Amniotic stem cell (primary cell): ENCODE measurements at regions not wholly inside any gene's neighbourhood (a gene's known extent, or its start where the extent isn't known, plus 50 kb on each side); places are given as distances from the start of the nearest gene placed in this dataset.
"Not testable (repeated sequence)": the region's sequence is repeated elsewhere in the genome, so short reads cannot be mapped to it uniquely, and the experiment has no call there.

Experiments used
- DNase-seq: peaks from one replicate; lab custom pipeline; 2025; lab: John Stamatoyannopoulos, UW

DNA sequence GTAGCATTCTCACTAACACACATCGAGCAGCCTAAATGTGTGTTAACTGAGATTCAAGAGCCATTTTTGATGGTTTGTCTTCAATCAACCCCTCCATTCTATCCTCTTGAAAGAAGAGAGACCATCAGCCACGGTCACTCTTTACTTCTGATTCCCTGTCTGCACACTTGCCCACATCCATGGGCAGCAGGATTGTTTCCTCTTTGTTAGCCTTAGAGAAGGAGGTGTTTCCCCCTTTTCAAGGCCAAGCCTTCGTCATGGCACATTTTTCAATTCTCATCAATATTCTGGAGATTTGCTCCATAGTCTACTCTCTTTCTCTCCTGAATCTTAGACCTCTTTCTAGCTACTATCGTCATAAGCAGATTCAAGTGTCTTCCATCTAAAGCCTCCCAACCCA lies 522.4 kb upstream of the NAALADL2 start:
- no peak for DNase-seq

DNA sequence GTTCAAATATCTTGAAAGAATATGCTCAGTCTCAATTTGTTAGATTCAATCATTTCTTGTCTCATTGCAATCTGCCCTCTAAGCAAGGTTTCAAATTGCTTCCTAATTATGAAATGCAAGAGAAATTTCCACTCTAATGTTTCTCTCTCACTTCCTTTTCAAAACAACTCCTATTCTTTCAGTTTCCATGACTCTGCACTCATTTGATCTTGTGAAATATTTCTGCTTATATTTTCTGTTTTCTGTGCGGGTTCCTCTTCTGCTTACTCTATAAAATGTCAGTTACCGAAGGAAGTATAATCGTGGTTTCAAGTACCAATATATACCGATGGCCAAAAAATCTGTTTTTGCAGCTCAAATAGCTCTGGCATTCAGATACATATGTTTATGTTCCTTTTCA lies 521.9 kb upstream of the NAALADL2 start:
- DNase-seq = no peak

DNA sequence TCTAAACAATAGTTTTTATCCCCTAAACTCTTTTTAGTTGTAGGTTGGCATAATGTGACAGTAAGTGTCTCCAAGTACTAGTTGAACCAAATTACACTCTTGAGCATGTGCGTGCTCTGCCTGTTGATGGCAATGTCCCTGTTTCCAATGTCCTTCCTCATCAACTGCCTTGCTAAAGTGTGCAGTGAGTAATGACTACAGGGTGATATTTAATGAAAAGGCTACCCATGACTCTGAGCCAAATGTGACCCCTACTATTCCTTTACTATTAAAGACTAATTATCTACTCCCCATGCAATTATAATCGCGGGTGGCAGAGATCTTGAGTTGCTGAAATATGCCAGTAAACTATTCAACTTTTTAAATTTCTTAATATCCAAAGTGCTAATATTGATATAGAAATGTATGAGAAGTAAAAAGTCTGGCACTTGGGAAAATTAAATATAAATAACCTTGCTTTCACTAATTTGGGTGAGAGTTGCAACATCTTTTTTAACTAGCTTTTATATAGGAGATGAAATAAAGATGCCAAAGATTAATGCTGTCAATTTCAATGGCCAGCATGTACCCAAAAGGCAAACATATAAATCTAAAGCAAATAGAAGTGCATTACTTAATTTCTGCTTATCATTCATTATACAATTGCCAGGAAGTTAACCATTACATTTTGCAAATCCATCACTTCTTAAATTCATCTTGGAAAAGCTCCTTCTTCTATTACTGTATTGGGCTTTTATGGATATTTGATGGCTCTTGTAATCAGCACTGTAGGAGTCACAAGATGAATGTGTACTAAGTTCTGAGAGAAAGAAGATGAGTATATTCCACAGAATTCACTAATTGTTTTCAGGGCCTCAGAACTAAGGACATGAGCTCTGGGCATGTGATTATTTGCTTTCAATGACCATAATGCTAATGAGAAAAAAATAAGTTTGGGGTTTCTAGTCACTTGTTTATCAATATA lies 518.2 kb upstream of the NAALADL2 start:
- DNase-seq = no peak

DNA sequence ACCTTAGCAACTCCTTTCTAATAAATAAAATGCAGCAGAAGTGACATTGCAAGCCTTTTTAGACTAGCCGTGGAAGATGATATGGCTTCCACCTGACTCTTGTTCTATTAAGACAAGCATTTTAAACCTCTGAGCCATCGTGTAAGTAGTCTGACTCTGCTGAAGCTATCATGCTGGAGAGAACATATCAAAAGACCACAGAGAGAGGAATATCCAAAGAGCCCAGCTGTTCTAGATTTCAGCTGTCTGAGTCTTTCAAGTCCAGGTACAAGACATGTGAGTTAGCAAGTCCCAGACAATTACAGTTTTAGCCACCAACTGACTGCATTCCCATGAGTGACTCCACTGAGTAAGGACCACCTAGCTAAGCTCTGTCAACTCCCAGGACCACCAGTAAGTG lies 517.0 kb upstream of the NAALADL2 start:
- no peak for DNase-seq

DNA sequence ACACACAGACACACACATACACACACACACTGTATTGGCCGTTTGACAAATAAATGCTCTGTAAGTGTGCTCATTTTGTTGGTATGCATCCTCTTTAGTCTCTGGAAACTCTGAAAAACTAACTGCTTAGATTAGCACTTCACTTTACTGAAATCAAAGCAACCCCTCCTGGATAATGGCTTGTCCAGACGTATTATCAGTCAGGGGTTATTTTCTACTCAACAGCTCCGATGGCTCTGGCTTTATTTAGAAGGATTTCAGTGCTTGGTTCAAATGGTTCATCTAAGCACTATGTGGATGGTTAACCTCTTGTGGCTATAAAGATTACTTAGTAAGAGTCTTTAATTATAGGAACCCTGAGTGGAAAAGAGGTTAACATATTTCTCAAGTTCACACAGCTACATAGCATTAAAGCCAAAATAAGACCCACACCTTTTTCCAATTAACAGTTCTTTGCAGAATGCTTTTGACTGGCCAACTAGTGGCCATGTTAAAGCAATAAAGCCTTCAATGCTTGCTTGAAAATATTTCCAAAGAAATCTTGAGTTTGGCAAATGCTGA lies 516.1 kb upstream of the NAALADL2 start:
- DNase-seq = no peak

DNA sequence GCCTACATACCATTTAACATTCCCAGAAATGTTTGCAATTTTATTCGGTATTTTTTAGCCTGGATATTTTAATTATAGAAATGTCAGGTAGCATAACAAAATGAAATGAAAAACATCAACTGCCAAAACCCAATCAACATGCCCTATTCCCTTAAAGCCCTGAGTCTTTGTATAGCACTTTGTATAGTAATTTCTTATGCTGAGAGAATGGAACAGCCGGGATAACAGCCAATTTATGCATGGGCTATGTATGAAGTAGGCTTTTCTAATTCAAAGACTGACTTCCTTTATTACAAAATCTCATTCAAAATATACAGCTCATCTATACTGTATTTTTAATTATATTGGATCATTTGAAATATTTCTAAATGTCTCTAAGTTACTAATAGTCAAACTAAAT lies 513.0 kb upstream of the NAALADL2 start:
- no peak for DNase-seq

DNA sequence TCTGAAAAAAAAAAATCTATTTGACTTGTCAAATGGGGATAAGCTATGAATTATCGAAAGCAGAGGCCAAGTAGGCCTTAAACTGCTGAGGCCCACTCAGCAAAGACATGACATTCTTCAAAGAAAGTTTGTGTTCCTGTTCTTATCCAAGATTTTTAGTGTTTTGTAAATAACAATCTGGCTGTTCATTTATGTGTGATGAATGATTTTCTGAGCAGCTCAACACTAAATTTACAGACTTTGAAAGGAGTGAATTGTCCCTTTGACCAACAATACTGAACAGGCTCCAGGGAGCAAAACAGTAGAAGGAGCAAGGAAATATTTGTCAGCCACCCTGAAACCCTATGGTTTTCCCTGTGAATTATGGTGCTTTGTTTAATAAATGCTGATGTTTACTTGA lies 512.6 kb upstream of the NAALADL2 start:
- no peak for DNase-seq

DNA sequence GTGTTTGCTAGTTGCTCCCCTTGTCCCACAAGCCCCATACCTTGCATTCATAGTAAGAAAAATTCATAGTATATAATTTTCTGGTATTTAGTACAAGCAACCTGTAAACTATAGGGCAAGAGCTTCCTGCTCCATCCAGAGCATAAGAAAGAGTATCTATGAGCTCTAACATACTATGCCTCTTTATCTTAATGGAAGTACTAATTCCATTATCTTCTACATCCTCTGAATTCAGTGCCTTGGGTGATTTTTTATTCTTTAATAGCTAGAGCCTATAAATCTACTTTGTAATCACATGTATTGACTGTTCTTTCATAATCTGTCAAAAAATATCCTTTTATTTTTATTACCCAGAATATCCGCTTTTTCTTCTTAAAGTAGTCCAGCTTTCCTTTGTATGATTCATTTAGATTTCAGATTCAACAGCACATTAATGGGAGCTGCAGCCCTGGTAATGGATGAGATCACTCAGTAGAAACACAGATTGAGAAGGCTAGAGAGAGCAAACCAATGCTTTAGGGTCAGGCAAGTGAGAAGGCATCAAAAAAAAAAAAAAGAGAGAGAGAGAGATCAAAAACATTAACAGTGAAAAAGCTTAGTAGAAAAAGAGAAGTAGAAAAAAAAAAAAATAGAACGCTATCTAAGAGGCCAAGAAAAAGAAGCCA lies 511.5 kb upstream of the NAALADL2 start:
- no peak for DNase-seq

DNA sequence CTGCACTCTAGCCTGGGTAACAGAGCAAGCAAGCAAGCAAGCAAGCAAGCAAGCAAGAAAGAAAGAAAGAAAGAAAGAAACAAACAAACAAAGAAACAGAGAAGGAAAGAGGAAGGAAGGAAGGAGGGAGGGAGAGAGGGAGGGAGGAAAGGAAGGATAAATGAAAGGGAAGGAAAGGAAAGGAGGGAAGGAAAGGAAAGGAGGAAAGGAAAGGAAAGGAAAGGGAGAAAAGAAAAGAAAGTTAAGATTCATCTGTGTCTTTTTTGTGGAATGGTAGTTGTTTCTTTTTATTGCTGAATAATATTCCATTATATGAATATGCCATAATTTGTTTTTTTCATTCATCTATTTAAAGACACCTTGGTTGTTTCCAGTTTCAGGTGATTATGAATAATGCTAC lies 506.9 kb upstream of the NAALADL2 start:
- no peak for DNase-seq

DNA sequence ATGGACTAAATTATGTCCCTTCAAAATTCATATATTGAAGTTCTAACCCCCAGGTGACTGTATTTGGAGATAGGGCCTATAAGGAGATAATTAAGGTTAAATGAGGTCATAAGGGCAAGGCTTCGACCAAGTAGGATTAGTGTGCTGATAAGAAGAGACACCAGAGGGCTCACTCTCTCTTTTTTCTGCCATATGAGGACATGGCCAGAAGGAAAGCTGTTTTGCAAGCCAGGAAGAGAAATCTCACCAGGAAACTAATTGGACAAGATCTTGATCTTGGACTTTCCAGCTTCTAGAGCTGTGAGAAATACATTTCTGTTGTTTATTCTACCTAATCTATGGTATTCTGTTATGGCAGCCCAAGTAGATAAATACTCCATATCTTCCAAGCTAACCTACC lies 503.6 kb upstream of the NAALADL2 start:
- DNase-seq = no peak

DNA sequence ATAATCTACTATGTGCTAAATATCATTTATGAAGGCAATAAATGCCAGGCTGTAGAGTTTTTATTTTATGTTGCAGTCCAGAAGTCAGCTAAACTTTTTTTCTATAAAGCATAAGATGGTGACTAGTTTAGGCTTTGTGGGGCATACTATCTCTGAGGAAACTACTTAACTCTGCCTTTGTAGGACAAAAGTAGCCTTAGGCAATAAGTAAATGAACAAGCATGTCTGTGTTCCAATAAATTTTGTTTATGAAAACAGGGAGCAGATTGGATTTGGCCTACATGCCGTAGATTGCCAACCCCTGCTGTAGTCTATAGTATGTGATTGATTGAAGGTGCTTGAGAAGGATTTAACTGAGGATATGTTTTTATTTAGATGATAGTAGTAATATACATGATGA lies 502.5 kb upstream of the NAALADL2 start:
- no peak for DNase-seq

DNA sequence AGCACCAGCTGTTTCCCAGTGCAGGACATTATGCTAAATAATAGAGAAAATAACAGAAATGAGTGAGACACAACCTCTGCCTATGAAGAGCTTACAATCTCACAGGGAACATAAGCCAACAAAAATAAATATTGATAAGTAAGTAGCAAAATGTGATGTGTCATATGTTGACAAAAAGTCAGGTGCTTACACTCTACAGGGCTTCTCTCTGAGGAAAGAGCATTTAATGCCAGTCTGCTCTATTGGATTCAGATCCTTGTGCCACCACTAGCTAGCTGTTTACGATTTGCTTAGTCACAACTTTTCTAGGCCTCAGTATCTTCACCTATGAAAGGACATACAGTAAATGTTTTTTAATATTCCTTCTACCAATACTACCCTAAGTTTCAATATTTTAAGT lies 500.9 kb upstream of the NAALADL2 start:
- DNase-seq = no peak

DNA sequence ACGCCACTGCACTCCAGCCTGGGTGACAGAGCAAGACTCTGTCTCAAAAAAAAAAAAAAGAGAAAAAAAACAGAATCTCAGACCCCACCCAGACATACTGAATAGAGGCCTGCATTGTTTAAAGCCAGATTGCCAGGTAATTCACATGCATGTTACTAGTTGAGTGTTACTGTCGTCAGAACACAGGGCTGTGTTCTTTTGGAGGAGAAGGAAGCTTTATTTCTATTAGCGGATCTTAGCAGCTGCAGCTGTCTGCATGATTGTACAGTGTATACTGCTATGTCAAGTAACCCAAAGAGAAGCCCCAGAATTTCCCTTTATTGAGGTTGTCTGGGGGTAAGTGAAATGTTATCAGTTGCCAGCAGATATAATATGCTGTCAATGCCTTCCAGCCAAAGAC lies 496.6 kb upstream of the NAALADL2 start:
- DNase-seq = no peak

DNA sequence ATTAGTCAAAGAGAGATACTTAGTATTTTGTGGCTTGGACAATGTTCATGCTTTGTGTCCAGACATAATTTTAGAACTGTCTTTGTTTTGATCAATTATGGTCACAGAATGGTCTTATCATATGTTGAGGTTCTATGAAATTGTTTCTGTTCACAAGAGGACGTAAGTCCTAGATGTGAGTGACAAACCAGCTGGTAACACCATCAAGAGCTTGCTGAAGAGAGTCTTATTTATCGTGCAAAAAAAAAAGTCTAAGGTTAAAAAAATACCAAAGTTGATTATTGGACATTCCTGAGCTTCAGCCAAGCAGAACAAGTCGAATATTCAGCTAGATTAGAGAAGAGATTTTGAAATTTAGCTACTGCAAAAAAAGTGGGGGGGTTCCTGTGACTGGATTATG lies 495.9 kb upstream of the NAALADL2 start:
- no peak for DNase-seq

DNA sequence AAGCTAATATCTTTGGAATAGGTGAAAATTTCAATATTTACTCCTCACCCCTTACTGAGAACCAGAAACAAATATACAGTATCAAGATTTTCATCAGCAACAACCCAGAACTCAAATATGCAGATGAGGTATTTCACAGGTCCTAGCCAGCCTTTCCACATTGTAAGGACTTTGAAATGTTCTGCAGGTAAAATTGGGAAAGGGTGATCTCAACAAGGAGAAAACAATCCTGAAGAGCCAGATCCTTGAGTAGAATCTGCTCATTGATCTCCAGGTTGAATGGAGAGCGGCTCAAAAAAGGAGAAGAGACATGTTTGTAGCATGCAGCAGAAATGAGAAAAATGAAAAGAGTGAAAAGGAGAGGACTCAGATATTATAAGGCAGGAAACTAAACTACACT lies 493.3 kb upstream of the NAALADL2 start:
- DNase-seq = no peak

DNA sequence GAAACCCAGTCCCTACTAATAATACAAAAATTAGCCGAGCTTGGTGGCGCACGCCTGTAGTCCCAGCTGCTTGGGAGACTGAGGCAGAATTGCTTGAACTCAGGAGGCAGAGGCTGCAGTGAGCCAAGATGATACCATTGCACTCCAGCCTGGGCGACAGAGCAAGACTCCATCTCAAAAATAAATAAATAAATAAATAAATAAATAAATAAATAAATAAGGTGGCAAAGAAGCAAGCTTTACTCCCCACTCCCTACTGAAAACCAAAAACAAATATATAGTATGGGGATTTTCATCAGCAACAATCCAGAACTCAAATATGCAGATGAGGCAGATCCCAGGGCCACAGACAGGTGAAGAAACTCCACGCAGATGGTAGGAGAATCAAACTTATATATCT lies 492.2 kb upstream of the NAALADL2 start:
- DNase-seq = not testable (repeated sequence)

DNA sequence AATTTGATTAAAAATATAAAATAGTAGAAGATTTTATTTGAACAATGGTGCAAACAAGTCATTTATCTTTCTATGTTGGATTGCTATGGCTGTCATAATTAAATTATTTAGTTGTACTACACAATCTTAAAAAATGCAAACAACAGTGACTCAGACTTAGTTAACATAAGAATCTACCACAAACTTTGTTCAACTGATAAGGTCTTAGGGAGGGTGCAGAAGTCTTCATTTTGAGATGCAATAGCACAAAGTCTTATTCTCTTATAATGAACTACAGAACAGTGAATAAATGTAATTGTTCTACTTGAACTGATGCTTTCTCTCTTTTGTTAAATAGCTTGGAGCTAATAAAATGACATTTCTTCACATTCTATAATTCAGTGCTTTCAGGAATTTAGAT lies 482.8 kb upstream of the NAALADL2 start:
- no peak for DNase-seq

DNA sequence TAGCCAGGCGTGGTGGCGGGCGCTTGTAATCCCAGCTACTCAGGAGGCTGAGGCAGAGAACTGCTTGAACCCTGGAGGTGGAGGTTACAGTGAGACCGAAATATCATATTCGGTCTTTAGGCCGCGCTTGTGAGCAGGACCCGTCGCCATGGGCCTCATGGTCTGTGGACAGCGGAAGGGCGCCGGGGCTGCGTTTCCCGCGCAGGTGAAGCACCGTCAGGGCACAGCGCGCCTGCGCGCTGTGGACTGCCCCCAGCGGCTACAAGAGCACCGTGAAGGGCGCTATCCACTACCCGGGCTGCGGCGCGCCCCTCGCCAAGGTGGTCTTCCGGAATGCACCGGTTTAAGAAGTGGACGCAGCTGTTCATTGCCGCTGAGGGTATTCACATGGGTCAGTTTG lies 482.0 kb upstream of the NAALADL2 start:
- no peak for DNase-seq

DNA sequence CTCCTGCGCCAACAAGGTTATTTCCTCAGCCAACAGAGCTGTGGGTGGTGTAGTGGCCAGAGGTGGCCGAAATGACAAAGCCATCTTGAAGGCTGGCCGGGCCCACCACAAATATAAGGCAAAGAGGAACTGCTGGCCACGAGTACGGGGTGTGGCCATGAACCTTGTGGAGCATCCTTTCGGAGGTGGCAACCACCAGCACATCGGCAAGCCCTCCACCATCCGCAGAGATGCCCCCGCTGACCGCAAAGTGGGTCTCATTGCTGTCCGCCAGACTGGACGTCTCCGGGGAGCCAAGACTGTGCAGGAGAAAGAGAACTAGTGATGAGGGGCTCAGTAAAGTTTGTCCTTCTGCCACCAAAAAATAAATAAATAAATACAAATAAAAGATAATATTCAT lies 481.4 kb upstream of the NAALADL2 start:
- DNase-seq = no peak

DNA sequence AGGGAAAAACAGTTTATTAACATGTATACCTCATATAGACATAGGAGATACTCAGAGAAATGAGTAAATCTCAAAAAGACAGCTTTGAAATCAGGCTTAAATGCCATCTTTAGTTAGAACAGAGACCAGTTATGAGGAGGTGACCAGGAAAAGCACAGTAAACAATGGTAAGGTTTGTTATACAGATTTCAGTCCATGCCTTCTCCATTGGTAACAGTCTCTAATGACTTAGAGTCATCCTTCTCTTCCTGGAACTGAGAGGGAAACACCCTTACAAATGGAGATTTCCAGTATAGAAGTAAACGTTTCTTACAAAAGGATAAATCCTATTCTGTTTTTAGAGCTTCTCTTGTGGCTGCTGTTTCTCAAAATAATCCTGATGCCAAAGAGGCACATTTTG lies 476.3 kb upstream of the NAALADL2 start:
- DNase-seq = no peak

DNA sequence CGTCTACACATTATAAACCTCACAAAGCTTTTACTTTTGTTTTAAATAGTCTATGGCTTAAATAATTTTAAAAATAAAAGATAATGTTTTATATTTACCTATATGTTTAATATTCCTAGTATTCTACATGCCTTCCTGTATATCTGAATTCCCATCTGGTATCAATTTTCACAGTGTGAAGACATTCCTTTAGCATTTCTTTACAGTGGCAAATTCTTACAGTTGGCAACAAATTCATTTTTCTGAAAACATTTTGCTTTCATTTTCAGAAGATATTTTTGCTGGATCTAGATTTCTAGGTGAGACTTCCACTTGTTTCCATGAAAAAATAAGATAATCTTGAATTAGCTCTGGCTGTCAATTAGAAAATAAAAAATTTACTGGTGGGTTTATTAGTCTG lies 471.4 kb upstream of the NAALADL2 start:
- DNase-seq = no peak

DNA sequence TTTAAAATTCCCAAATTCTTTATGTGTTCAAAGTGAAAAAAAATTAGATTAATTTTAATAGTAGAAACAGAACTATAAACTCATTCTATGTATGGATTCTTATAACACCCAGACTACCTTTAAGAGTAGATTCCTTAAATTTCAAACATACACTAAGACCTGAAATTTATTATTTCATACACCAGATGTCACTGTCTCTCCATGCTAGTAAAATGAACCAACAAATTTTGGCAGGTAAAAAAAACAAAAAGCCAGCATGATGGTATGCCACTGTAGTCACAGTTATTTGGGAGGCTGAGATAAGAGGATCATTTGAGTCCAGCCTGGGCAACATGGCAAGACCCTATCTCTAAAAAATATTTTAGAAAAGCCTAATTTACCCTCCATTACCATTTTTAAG lies 461.3 kb upstream of the NAALADL2 start:
- no peak for DNase-seq

DNA sequence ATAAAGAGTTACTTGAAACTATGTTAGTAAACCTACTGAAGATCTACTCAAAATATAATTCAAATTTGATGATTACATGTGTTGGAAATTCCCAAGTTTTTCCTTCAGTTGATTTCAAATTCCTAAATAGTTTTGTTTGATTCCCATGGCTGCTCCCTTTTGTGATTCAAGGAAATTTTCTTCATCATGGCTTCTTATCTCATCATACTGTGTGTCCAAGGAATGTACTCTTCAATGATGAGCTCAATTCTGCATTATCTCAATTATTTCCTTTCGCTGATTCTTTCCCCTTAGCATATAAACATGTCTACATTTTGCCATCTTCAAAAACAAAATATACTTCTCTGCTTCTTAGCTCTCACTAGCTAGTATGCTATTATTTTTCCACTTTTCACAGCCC lies 460.4 kb upstream of the NAALADL2 start:
- DNase-seq = no peak
